LHCN-M2 (cell line): ENCODE measurements at regions not wholly inside any gene's neighbourhood (a gene's known extent, or its start where the extent isn't known, plus 50 kb on each side); places are given as distances from the start of the nearest gene placed in this dataset.

Experiments used
- DNase-seq: peaks from one replicate; pipeline ENCODE4 v3.0.0-alpha.2; 2012; ENCODE audit warnings: low read depth

DNA sequence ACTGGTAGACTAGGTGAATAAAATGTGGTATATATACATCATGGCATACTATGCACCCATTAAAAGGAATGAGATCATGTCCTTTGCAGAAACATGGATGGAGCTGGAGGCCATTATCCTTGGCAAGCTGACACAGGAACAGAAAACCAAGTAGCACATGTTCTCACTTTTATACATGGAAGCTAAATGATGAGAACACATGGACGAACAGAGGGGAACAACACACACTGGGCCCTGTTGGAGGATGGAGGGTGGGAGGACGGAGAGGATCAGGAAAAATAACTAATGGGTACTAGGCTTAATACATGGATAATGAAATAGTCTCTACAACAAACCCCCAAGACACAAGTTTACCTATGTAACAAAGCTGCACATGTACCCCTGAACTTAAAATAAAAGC, 780.0 kb downstream of the DACH1 start:
- no peak for DNase-seq

DNA sequence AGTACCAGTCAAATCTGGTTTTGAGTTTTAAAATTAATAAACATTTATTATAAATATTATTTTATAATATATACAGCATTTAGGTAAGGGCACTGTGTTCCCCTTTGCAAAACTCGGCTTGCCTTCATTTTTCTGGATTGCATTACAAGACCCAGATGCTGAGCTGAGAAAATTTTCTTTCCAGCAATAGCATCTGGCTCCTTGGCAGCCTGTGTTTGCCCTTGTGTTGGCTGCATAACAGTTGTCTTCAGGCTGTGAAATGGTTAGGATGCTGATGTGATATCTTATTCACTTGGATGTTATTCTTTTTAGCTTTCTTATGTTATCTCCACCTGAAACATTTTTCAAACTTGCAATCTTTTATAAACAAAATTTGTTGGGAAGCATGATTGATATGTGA, 784.4 kb downstream of the DACH1 start:
- DNase-seq, result no peak

DNA sequence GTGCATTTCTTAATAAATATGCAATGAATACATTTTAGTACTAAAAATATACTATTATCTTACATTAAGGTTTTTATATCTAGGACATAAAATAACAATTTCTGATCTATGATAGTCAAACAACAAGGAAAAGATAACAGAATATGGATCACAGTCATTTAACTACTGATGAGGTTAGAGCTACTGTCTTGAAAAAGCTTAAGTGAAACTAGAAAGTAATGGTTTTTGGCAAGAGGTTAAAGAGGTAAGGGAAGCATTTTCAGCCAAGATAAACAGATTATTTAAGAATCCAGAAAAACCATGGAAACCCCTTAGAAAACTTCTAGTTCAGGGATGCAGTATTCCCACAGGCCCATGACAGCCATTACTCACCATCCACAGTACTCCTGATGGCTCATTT, 787.4 kb downstream of the DACH1 start:
- no peak for DNase-seq

DNA sequence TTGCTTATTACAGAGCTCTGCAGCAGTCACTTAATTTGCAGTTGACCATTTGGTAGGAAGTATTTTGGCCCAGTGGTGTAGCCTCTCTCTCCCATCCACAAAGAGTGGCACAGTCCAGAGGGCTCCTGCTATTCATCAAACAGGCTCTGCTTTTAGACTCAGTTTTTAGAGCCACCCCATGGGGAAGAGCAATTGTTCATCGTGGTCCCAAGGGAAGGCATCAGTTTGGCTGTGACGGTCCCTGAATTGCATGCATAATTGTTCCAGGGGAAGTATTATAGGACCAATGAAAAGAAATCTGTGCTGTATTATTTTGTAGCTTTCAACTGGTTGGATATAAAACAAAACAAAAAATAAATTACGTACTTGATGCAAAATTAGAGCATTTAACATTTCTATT, 799.0 kb downstream of the DACH1 start:
- no peak for DNase-seq

DNA sequence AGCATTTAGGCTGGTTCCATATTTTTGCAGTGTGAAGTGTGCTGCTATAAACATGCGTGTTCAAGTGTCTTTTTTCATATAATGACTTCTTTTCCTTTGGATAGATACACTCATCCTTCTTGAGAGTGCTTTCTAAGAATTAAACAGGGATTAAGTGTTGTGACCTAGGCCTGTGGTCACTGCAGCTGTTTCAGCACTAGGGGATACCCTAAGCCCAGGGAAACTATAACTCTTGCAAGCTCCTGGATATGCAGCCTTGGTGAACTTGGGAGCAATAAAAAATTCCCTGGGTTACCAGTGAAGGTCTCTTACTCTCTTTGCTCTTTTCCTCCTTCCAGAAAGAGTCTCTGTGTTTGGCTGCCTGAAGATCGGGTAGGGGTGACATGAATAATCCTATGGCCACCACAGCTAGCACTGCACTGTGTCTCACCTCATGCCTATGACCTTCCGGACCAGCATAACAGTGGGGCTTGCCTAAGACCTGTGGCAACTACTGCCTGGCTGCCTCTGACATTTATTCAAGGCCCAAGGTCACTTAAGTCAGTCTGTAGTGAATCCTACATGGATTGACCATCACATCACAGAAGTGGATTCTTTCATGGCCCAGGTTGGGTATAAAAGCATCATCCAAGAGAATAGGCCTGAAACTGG, 799.7 kb downstream of the DACH1 start:
- no peak for DNase-seq

DNA sequence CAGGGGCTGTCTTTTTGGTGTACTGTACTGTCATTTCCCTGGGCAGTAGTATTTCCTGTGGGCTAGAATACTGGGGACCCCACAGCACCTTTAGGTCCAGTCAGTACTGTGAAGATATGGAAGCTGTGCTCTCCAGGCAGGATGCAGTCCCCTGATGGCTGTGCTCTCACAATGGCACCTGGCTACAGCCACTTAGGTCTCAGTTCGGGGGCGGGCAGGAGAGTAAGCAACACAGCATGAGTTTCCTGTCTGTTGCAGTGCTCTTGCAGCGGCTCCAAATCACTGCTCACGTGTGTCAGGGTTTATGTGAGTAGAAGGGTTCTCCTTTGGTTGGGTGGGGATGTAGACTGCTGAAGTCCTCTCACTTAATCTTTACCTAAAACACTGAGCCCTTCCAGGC, 810.4 kb downstream of the DACH1 start:
- no peak for DNase-seq

DNA sequence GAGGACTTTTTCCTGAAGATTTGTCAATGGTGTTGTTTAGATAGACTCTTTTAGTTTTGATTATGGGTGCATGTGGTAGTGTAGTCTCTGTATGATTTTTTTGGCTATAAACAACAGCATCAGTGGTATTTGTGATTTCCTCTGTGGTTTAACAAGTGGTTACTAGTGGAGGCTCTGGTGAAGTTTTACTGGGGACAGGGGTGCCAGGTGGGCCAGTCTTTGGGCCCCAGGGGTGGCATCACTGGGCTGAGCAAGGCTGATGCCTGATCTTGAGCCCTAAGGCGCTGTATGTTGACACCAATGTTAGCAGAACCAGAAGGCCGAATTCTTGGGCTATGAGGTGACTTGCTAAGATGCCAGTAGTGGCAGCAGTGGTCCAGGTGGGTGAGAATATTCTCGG, 811.4 kb downstream of the DACH1 start:
- DNase-seq, result no peak

DNA sequence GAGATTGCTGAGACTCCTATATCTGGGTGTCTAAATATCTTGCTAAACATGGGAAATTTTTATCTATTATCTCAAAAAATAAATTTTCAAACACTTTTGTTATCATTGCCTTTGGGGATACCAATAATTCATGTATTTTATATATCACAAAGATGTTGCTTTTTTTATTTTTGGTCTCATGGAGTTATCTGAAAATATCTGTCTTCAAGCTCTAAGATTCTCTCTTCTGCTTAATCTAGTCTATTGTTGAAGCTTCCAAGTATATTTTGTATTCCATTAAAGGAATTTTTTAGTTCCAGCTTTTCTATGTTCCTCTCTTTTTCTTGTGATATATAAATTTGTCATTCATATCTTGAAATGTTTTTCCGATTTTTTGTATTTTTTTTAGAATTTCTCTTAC, 812.0 kb downstream of the DACH1 start:
- DNase-seq, result no peak

DNA sequence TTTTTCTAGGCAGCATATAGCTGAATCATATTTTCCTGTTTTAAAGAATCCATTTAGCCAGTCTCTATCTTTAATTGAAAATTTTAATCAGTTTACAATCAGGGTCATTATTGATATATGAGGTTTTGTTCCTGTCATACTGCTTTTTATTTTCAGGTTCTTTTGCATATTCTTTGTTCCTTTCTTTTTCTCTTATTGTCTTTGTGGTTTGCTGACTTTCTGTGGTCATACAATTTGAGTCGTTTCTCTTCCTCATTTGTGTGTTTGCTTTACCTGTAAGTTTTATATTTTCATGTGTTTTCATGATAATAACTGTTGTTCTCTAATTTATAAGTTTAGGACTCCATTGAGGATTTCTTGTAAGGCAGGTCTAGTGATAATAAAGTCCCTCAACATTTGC, 812.6 kb downstream of the DACH1 start:
- DNase-seq, result no peak

DNA sequence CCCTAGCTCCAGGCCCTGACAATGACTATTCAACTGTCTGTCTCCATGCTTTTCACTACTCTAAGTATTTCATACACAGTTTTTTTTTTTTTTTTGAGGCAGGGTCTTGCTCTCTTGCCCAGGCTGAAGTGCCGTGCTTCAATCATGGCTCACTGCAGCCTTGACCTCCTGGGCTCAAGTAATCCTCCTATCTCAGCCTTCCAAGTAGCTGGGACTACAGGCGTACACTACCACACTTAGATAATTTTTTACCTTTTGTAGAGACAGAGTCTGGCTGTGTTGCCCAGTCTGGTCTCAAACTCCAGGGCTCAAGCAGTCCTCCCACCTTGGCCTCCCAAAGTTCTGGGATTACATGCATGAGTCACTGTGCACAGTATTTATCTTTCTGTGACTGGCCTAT, 815.4 kb downstream of the DACH1 start:
- no peak for DNase-seq

DNA sequence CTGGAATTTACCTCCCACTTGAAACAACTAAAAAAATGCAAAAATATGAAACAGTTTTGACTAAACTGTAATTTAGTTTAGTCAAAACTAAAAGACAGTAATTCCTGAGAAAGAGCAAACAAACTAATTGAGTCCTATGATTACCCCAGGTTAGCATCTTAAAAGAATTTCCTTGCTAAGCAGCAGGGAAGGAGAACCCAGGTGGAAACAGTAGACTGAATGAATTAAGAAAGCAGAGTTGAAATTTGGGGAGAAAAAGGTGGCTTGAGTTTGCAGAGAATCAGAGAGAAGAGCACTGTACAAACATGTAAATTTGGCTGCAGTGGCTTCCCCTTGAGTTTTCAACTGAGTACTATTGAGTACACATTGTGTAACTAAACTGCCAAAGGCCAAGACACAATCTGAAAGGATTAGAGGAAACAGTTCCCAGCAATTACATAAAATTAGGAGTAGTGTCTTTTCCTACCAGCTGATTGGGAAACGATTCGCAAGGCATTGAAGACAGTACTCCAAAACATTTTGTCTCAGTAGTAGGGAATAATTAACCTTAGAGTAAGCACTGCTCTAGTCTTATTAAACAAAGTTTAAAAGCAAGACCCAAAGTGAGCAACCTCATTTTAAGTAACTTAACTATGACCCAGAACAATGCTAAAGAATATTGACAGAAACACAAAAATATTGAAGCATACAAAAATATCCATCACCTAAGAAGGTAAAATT, 820.5 kb downstream of the DACH1 start:
- no peak for DNase-seq

DNA sequence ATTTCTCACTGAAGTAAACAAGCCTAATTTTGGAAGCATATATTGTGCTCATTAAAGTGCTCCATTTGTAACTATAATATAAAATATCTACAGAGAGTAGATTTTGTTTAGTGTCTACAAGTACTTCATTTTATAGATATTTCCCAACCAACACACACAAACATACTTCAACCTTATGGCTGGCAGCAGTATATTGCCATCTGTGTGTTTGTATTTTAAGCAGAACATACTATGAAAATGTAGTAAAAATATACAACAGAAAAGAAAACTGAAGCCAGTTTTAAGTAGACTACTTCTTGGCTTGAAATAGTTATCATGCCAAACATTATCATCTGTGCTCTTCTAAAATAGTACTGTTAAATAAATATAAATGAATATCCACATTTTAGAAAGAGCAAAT, 821.9 kb downstream of the DACH1 start:
- no peak for DNase-seq

DNA sequence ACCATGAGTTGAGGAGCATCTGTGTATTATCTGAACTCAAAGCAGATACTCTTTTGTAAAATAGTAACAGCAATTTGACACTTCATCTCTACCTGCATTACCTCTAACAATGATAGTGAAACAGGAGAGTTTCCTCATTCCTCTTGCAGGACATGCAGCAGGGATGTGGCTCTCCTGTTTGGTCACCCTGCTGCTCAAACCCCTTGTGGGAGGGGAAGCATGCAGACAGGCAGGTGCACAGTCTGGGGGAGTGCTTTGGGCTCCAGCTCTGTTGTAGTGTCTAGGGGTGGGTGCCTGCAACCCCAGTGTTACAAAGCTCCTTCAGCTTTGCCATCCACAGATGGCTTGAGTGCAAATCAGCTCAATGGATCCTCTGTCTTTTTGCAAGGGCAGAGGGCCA, 827.6 kb downstream of the DACH1 start:
- DNase-seq, result no peak

DNA sequence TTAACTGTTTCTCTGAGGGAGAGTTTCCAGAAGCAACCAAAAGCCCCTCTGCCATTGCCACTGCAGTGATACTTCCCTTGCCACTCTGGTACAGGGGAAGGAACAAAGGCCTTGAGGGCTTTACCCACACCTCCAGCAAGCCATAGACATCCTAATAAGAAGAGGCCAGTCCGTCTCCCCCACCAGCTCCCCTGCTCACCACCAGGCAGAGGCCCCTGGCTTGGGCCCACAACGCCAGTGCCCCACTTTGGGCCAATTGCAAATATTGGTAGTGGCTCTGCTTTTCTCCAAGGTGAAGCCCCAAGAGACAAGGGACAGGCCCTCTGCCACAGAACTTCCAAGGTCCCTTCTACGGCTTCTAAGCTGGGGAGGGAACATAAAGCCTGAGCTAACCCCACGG, 833.0 kb downstream of the DACH1 start:
- DNase-seq, result no peak

DNA sequence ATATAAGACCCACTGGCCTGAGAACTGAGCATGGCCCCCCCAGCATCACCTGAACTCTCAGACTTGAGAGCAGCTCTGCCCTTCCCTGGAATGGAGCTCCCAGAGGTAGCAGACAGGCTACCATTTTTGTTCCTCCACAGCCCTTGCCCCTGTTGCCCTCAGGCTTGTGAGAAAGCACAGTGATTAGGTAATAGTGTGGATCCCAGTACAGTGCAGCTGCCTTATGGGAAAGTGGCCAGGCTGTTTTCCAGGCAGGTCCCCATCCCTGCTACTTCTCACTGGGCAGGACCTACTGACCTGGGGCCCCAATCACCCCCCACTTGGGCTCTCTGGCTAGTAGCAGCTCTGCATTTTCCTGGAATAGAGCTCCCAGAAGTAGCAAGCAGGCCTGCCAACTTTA, 834.0 kb downstream of the DACH1 start:
- no peak for DNase-seq

DNA sequence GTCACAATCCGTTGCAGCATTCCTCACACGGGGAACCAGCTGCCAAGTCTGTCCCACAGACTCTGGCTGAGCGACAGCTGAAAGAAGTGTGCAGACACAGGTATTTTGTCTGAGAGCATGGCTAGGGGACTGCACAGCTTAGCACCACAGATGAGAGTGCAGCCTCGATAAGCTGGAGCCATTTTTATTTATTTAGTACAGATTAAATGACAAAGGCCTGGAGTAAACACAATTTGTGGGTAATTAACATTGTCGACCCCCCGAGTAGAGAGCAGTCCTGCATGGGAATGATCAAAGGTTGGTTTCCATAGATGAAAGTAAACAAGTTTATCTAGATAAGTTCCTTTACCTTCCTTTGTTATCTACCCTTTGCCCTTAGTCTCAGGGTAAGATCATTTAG, 836.2 kb downstream of the DACH1 start:
- DNase-seq, result no peak

DNA sequence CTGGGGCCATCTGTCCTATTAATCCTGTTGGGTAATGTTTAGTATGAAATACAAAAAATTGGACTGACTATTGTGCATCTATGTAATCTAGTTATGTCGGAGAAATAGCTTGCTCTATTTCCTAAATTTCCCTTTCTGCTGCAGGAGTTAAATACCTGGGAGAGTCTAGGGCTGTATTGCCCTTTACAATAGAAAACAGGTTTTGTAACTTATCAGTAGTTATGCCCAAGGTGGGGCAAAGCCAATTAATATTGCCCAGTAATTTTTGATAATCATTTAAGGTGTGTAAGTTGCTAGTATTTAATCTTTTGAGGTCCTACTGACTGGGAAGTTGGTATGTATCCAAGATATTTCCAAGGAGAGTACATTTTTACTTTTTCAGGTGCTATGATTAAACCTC, 838.1 kb downstream of the DACH1 start:
- DNase-seq, result no peak

DNA sequence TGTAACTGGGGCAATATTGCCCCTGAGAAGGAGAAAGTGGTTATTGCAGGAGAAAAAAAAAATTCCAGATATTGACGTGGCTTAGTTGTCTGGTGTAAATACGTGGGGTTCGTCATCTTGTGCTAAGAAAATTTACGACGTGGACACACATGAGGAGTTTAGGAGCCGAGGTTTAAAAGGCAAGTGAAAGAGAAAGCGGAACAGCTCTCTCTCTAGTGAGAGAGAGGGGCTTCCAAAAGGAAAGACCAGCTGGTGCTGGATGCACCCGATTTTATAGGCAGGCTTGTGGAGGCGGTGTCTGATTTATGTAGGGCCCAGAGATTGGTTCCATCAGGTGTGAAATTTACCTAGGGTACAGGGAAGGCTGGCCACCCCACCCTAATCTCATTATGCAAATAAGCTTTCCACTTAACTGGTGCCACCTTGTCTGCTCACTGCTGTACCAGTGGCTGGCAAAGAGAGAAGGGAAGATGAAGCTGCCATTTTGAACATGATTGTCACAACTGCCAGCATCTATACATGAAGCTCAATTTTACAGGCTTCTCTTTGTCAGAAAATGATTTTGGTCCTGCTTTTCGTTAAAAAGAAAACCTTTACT, 845.1 kb downstream of the DACH1 start:
- DNase-seq, result no peak

DNA sequence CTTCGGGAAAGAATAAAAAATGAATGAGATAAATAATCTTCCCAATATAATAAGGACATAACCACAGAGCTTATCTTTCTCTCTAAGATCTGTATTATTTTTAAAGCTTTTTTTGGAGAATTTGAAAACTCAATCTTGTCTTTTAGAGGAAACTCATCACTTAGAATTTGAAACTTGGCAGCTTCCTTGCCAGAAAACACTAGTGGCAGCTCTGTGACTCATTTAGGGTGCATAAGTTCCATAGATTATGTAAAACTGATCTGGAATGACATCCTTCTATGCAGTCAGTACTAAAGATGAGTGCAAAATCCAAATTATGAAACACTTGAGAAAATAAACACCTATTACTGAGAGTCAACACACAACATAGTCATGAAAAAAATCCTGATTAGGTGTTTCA, 848.0 kb downstream of the DACH1 start:
- DNase-seq, result no peak

DNA sequence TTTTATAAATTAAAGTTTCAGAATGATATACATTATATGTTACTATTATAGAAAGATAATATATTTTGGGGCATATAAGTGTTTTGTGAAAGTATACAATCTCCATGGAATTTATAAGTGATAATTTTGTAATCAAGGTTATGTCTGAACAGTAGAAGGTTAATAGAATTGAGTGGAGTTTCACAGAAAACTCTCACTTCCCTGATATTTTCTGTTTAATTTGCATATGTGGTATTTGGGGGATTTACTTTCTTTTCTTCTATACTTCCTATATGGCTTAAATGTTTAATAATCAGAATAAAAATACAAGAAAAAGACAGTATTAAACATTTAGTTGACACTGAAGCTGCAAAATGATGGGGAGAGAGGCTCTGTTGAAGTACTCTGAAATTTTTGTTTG, 848.5 kb downstream of the DACH1 start:
- no peak for DNase-seq

DNA sequence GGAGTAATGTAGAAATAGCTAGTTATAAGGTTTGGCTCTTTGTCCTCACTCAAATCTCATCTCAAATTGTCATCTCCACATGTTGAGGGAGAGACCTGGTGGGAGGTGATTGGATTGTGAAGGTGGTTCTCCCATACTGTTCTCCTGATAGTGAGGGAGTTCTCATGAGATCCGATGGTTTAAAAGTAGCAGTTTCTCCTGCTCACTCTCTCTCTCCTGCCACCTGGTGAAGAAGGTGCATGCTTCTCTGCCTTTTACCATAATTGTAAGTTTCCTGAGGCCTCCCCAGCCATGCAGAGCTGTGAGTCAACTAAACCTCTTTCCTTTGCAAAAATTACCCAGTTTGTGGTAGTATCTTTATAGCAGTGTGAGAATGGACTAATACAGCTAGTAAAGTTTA, 849.4 kb downstream of the DACH1 start:
- DNase-seq, result no peak

DNA sequence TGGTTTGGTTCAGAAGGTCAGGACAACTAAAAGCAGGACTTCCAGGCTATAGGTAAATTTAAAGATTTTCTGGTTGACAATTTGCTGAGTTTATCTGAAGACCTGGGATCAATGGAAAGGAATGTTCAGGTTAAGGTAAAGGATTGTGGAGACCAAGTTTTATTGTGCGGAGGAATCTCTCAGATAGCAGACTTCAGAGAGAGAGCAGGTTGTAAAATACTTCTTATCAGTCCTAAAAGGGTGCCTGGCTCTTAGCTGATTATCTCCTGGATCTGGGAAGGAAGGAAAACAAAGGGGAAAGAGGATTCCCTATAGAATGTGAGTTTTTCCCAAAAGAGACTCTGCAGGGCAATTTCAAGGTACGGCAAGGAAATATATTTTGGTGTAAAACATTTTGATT, 851.5 kb downstream of the DACH1 start:
- DNase-seq, result no peak

DNA sequence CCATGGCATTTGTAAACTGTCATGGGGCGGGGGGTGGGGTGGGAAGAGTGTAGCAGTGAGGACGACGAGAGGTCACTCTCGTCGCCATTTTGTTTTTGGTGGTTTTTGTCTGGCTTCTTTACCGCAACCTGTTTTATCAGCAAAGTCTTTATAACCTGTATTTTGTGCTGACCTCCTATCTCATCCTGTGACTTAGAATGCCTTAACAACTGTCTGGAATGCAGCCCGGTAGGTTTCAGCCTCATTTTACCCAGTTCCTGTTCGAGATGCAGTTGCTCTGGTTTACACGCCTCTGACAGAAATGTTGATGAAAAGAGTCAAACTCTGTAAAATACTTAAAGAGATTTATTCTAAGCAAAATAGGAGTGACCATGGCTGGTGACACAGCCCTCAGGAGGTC, 852.0 kb downstream of the DACH1 start:
- no peak for DNase-seq
